GM12891 (cell line): ENCODE measurements at regions not wholly inside any gene's neighbourhood (a gene's known extent, or its start where the extent isn't known, plus 50 kb on each side); places are given as distances from the start of the nearest gene placed in this dataset.

ENCODE experiments used
- PAX5 ChIP-seq: IDR thresholded peaks from 2 replicates; pipeline ENCODE4 v1.6.1; 2011; ENCODE audit warnings: low read length, moderate library complexity, mild to moderate bottlenecking; ENCODE audit not compliant: insufficient read depth, severe bottlenecking
- POLR2A ChIP-seq: IDR thresholded peaks from 2 replicates; pipeline ENCODE4 v1.6.1; 2011; ENCODE audit warnings: low read depth, low read length, control low read depth
- POLR2AphosphoS5 ChIP-seq: IDR thresholded peaks from 2 replicates; pipeline ENCODE4 v1.6.1; 2011; ENCODE audit warnings: low read depth, low read length, control low read depth
- POU2F2 ChIP-seq: IDR thresholded peaks from 2 replicates; pipeline ENCODE4 v1.6.1; 2011; ENCODE audit warnings: low read depth, mild to moderate bottlenecking, control low read depth, low read length, moderate library complexity
- SPI1 ChIP-seq: IDR thresholded peaks from 2 replicates; pipeline ENCODE4 v1.6.1; 2011; ENCODE audit warnings: low read depth, low read length, control low read depth
- TAF1 ChIP-seq: IDR thresholded peaks from 2 replicates; pipeline ENCODE4 v1.6.1; 2011; ENCODE audit warnings: low read depth, low read length, control low read depth

GRCh38 chr11:114827736-114828135, 149.4 kb downstream of the NXPE2 start:
- TF ChIP-seq TAF1 (no peak), POLR2A (no peak), POLR2AphosphoS5 (no peak), PAX5 (no peak), SPI1 (no peak), POU2F2 (no peak)
